ENCODE measurements at regions not wholly inside any gene's neighbourhood (a gene's known extent, or its start where the extent isn't known, plus 50 kb on each side); places are given as distances from the start of the nearest gene placed in this dataset.

GRCh38 chr18:67192535-67192934 is 324.0 kb downstream of the DSEL start:
- H3K36me3 ChIP-seq (ENCODE audit: control insufficient read depth, low read length) = no peaks in the 10 kb centered on the region
- no peak overlapping the region for H3K4me3 ChIP-seq (ENCODE audit: low read length)
- H3K79me2 ChIP-seq (ENCODE audit: control insufficient read depth, low read length) = no peaks in the 10 kb centered on the region
- no peaks in the 10 kb centered on the region for H4K20me1 ChIP-seq (ENCODE audit: control insufficient read depth, insufficient read depth, low read depth, low read length)
- H3K9me2 ChIP-seq (replicated peaks; ENCODE audit: control insufficient read depth, low read length) = no peaks in the 10 kb centered on the region
- no peaks in the 10 kb centered on the region for H3K27me3 ChIP-seq (ENCODE audit: control insufficient read depth, low read length)
- H3K4me2 ChIP-seq (ENCODE audit: low read length) = no peak overlapping the region
- H3F3A ChIP-seq (ENCODE audit: control insufficient read depth, insufficient read depth) = no peaks in the 10 kb centered on the region
- no peak for TF ChIP-seq CTCF (IDR thresholded peaks at IDR 0.05; ENCODE audit: low read depth, low read length, poor library complexity, severe bottlenecking)
- TF ChIP-seq EZH2phosphoT487 (IDR thresholded peaks at IDR 0.05; ENCODE audit: borderline replicate concordance, low read length) = no peak
- no peak overlapping the region for H3K27ac ChIP-seq (ENCODE audit: low read depth, low read length)
- no peaks in the 10 kb centered on the region for H3K9me3 ChIP-seq (ENCODE audit: control insufficient read depth, insufficient read depth, low read length)
- no peaks in the 10 kb centered on the region for H3K4me1 ChIP-seq (ENCODE audit: control insufficient read depth, low read length)

DNA sequence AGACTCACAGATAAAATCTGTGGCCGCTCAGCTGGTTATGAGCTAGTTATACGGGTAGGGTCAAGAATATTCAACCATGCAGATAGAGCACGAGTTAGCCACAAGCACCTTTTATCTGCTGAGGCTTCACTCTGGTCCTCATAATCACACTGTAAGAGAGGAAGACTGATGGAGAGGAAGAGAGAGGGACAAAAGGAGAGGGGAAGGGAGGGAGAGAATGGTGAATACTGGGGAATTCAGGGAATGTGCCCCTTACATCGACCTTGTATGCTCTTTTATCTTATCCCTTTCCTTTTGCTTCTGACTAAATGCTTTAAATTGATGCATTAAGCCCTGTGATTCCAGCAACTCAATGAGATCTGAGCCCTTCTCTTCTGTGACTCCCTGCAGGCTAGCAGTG is 333.1 kb downstream of the DSEL start:
- no peaks in the 10 kb centered on the region for H3K9me3 ChIP-seq (ENCODE audit: control insufficient read depth, insufficient read depth, low read length)
- no peak overlapping the region for H3K27ac ChIP-seq (ENCODE audit: low read depth, low read length)
- H3K4me2 ChIP-seq (ENCODE audit: low read length) = no peak overlapping the region
- TF ChIP-seq CTCF (IDR thresholded peaks at IDR 0.05; ENCODE audit: low read depth, low read length, poor library complexity, severe bottlenecking) = no peak
- no peak for TF ChIP-seq EZH2phosphoT487 (IDR thresholded peaks at IDR 0.05; ENCODE audit: borderline replicate concordance, low read length)
- H3K27me3 ChIP-seq (ENCODE audit: control insufficient read depth, low read length) = no peaks in the 10 kb centered on the region
- H3K36me3 ChIP-seq (ENCODE audit: control insufficient read depth, low read length) = no peaks in the 10 kb centered on the region
- H3K9me2 ChIP-seq (replicated peaks; ENCODE audit: control insufficient read depth, low read length) = no peaks in the 10 kb centered on the region
- no peaks in the 10 kb centered on the region for H3K4me1 ChIP-seq (ENCODE audit: control insufficient read depth, low read length)
- no peaks in the 10 kb centered on the region for H3K79me2 ChIP-seq (ENCODE audit: control insufficient read depth, low read length)
- H4K20me1 ChIP-seq (ENCODE audit: control insufficient read depth, insufficient read depth, low read depth, low read length) = no peaks in the 10 kb centered on the region
- no peaks in the 10 kb centered on the region for H3F3A ChIP-seq (ENCODE audit: control insufficient read depth, insufficient read depth)
- H3K4me3 ChIP-seq (ENCODE audit: low read length) = no peak overlapping the region

DNA sequence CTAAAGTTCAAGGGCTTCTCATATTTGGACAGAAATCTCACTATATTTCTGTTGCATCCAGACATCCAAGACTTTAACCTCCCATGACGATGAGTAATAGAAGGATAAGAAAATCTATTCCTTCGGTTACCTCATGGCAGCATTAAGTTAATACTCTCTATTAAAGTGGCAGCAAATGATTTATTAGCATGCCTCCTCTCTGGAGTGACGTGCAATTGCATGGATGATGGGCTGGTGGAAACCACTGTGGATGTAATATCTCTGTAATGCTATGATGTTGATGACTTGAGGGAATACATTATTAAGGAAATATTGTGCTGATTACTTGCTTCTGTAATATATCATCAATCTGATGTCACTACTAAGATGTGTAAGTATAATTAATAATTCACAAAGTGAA is 336.8 kb downstream of the DSEL start:
- Histone ChIP-seq H3K4me2 (ENCODE audit: low read length) (no peak overlapping the region), H3K4me3 (ENCODE audit: low read length) (no peak overlapping the region), H3K9me3 (ENCODE audit: control insufficient read depth, insufficient read depth, low read length) (no peaks in the 10 kb centered on the region), H3K4me1 (ENCODE audit: control insufficient read depth, low read length) (no peaks in the 10 kb centered on the region), H3K36me3 (ENCODE audit: control insufficient read depth, low read length) (no peaks in the 10 kb centered on the region), H3F3A (ENCODE audit: control insufficient read depth, insufficient read depth) (no peaks in the 10 kb centered on the region), H3K79me2 (ENCODE audit: control insufficient read depth, low read length) (no peaks in the 10 kb centered on the region), H3K27ac (ENCODE audit: low read depth, low read length) (no peak overlapping the region), H4K20me1 (ENCODE audit: control insufficient read depth, insufficient read depth, low read depth, low read length) (no peaks in the 10 kb centered on the region), H3K9me2 (replicated peaks; ENCODE audit: control insufficient read depth, low read length) (no peaks in the 10 kb centered on the region), H3K27me3 (ENCODE audit: control insufficient read depth, low read length) (no peaks in the 10 kb centered on the region)
- TF ChIP-seq CTCF (IDR thresholded peaks at IDR 0.05; ENCODE audit: low read depth, low read length, poor library complexity, severe bottlenecking) (no peak), EZH2phosphoT487 (IDR thresholded peaks at IDR 0.05; ENCODE audit: borderline replicate concordance, low read length) (no peak)

- no peak overlapping the region for H3K4me3 ChIP-seq (ENCODE audit: low read length)
- no peak overlapping the region for H3K27ac ChIP-seq (ENCODE audit: low read depth, low read length)
- no peaks in the 10 kb centered on the region; the same call in 1 of the 2 replicates for H3K9me2 ChIP-seq (replicated peaks; ENCODE audit: control insufficient read depth, low read length)
- no peaks in the 10 kb centered on the region for H3K4me1 ChIP-seq (ENCODE audit: control insufficient read depth, low read length)
- H3K27me3 ChIP-seq (ENCODE audit: control insufficient read depth, low read length) = no peaks in the 10 kb centered on the region
- no peaks in the 10 kb centered on the region for H3F3A ChIP-seq (ENCODE audit: control insufficient read depth, insufficient read depth)
- no peaks in the 10 kb centered on the region for H3K36me3 ChIP-seq (ENCODE audit: control insufficient read depth, low read length)
- H3K4me2 ChIP-seq (ENCODE audit: low read length) = no peak overlapping the region
- no peaks in the 10 kb centered on the region for H3K79me2 ChIP-seq (ENCODE audit: control insufficient read depth, low read length)
- no peak for TF ChIP-seq EZH2phosphoT487 (IDR thresholded peaks at IDR 0.05; ENCODE audit: borderline replicate concordance, low read length)
- TF ChIP-seq CTCF (IDR thresholded peaks at IDR 0.05; ENCODE audit: low read depth, low read length, poor library complexity, severe bottlenecking) = no peak
- H3K9me3 ChIP-seq (ENCODE audit: control insufficient read depth, insufficient read depth, low read length) = no peaks in the 10 kb centered on the region
- no peaks in the 10 kb centered on the region for H4K20me1 ChIP-seq (ENCODE audit: control insufficient read depth, insufficient read depth, low read depth, low read length)
Observed at GRCh38 chr18:67159662-67160061, 356.9 kb downstream of the DSEL start.
